Ishikawa (cell line): ENCODE measurements at regions not wholly inside any gene's neighbourhood (a gene's known extent, or its start where the extent isn't known, plus 50 kb on each side); places are given as distances from the start of the nearest gene placed in this dataset.

Experiments
- CEBPB ChIP-seq: IDR thresholded peaks from 2 replicates; pipeline ENCODE4 v1.6.1; 2012
- CREB1 ChIP-seq: IDR thresholded peaks from 2 replicates; pipeline ENCODE4 v1.6.1; 2012; ENCODE audit warnings: low read depth
- EGR1 ChIP-seq: IDR thresholded peaks from 2 replicates; pipeline ENCODE4 v1.6.1; 2012
- EP300 ChIP-seq: IDR thresholded peaks from 2 replicates; pipeline ENCODE4 v1.6.1; 2012; ENCODE audit warnings: borderline replicate concordance
- FOXM1 ChIP-seq: IDR thresholded peaks from 2 replicates; pipeline ENCODE4 v1.6.1; 2012; ENCODE audit warnings: low read depth, borderline replicate concordance
- NFIC ChIP-seq: IDR thresholded peaks from 2 replicates; pipeline ENCODE4 v1.6.1; 2012
- RAD21 ChIP-seq: IDR thresholded peaks from 2 replicates; pipeline ENCODE4 v1.6.1; 2012; ENCODE audit warnings: low read depth
- TAF1 ChIP-seq: IDR thresholded peaks from 2 replicates; pipeline ENCODE4 v1.6.1; 2012; ENCODE audit warnings: low read depth, mild to moderate bottlenecking
- TCF12 ChIP-seq: IDR thresholded peaks from 2 replicates; pipeline ENCODE4 v1.6.1; 2012; ENCODE audit warnings: low read depth
- TEAD4 ChIP-seq: IDR thresholded peaks from 2 replicates; pipeline ENCODE4 v1.6.1; 2012
- YY1 ChIP-seq: IDR thresholded peaks from 2 replicates; pipeline ENCODE4 v1.6.1; 2012; ENCODE audit warnings: low read depth
- ZBTB7A ChIP-seq: IDR thresholded peaks from 2 replicates; pipeline ENCODE4 v1.6.1; 2012; ENCODE audit warnings: low read depth
- TF ChIP-seq, protein P1 (sequence below): IDR thresholded peaks from 2 replicates; pipeline ENCODE4 v1.6.1; 2012
- TF ChIP-seq, protein P2 (sequence below): IDR thresholded peaks from 2 replicates; pipeline ENCODE4 v1.6.1; 2012
- TF ChIP-seq, protein P3 (sequence below): IDR thresholded peaks from 2 replicates; pipeline ENCODE4 v1.6.1; 2012; ENCODE audit warnings: low read depth, mild to moderate bottlenecking

DNA sequence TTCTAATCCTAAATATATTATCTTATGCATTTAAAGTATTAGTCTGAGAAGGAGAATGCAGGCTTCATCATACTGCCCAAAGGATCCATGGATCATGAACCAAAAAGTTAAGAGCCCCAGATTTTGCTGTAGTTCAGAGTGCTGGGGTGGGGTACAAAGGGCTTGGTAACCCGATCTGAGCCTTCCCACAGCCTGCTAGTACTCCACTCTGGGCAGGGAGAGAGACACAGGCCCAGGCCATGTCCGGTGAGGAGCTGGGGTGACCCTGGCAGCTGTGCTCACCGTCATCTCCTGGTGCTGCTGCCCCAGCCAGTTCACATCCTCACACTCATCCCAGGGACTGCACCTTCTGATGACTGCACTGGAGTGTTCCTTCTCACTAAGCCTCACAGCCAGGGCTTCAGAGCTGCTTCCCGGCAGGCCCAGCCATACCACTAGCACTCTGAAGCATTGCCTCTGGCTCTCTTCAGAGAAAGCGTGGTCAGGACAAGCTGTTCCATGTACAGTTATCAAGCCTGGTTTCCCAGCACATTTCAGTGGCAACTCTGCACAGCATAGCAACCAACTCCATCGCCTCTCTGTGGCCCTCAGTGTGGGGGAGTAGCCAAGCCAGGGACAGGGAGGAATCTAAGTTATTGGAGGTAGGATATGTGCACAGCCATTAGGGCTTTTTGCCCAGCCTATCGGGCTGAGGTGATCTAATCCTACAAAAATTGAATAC is 189.0 kb upstream of the CTAGE1 start:
- no peak for TF ChIP-seq EP300
- no peak for TF ChIP-seq CREB1
- no peak for TF ChIP-seq ZBTB7A
- no peak for TF ChIP-seq TAF1
- no peak for TF ChIP-seq CEBPB
- no peak for TF ChIP-seq EGR1
- TF ChIP-seq TEAD4, result no peak

DNA sequence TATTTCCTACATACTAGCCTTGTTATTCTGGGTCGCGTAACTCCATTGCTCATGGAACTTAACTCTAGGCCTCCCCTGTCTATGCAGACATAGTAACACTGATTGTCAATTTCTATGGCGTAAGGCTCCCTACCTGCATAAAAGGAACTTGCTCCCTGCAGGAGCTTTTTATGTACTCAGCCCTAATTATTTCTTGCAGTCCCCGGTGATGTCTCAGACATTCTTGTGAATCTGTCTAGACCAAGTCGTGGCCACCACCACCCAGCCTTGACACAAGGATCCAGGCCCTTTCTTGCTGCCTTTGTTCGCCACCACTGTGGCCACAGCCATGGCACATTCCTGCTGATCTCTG is 189.5 kb upstream of the CTAGE1 start:
- TF ChIP-seq EGR1, result no peak
- TF ChIP-seq CREB1, result no peak
- TF ChIP-seq TEAD4, result no peak
- TF ChIP-seq, protein P1, sequence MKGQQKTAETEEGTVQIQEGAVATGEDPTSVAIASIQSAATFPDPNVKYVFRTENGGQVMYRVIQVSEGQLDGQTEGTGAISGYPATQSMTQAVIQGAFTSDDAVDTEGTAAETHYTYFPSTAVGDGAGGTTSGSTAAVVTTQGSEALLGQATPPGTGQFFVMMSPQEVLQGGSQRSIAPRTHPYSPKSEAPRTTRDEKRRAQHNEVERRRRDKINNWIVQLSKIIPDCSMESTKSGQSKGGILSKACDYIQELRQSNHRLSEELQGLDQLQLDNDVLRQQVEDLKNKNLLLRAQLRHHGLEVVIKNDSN, result no peak

DNA sequence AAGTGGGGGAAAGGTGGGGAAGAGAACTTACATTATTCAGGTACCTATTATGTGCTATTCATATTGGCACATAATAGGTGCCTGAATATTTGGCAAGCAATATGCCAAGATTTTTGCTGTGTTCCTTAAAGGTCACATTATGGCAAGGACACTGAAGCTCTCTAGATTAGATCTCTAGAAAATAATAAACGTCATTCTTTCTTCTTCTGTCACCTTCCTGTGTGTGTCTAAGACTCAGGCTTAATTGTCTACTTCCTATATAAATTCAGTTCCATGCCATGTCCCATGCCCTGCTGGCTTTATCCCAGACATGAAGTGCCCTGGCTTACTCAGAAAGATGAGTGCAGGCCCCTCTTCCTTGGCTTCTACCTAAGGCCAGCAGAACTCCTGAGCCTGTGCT is 191.1 kb upstream of the CTAGE1 start:
- TF ChIP-seq ZBTB7A, result no peak
- no peak for TF ChIP-seq TAF1
- TF ChIP-seq EP300, result no peak
- no peak for TF ChIP-seq EGR1

DNA sequence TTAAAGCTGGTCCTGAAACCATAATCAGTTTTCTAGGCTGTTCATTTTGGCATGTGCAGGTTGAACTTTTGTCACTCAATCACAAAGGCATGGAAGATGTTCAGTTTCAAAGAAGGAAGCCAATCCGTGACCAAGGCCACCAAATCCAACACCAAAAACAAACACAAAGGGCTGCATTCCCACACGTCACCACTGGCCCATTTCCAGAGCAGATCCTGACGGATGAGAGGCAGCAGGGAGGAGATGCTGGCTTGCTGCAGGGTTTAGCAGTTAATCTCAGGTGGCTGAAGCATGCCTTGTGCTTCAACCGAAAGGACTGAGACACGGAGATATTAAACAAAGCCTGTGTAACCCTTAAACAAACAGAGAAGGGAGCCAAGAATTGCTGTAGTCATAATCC is 191.9 kb upstream of the CTAGE1 start:
- TF ChIP-seq ZBTB7A, result no peak
- TF ChIP-seq EP300, result no peak
- TF ChIP-seq CREB1, result no peak

DNA sequence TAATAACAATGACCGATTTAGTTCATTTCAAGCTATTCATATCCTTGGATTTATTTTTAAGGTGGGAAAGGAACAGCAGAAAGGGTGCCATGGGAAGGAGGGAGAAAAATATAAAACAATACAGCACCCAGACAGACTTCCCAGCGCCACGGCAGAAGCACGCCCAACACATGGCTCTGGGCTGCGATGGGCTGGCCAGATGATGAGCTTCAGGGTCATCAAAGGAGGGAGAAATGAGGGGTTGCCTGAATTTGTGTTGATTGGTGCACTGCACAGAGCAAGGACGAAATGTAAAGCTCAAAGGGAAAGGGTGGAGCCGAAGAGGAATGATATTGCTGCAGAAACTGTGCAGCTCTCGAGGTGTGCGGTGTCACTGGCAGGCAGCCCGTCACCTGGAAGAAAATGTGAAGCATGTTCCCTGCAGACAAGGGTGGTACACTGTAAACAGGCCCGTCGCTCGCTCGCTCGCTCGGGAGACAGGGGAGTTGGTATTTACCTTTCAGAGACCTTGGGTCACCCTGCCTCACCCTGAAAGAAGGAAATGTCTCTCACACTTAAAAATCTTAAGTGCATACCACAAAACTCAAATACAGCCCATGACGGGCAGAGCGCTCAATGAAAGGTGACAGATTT is 195.5 kb upstream of the CTAGE1 start:
- TF ChIP-seq, protein P2, sequence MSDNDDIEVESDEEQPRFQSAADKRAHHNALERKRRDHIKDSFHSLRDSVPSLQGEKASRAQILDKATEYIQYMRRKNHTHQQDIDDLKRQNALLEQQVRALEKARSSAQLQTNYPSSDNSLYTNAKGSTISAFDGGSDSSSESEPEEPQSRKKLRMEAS, result no peak
- no peak for TF ChIP-seq TEAD4
- TF ChIP-seq, protein P1, result no peak
- no peak for TF ChIP-seq RAD21
- TF ChIP-seq NFIC, result no peak

DNA sequence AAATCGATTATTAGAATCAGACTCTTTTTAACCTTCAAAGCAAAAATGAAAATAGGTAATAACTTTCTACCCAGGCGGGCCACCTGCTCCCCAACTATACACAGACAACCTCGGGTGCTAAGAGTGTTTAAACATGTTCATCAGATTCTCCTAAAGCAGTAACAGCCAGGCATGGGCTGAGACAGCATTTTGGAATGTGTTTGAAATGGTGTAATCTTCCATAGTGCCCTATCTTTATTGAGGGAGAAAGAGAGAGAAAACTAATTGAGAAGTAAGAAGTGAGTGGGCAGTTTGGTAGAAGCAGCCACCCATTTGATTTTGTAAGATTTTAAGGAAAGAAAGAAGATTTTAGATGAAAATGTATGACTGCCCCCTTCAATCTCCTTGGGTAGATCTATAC is 196.1 kb upstream of the CTAGE1 start:
- TF ChIP-seq EP300 (no peak), TAF1 (no peak), EGR1 (no peak), NFIC (no peak), ZBTB7A (no peak), YY1 (no peak), CREB1 (no peak), TCF12 (no peak), RAD21 (no peak), CEBPB (no peak), FOXM1 (no peak)
- TF ChIP-seq, protein P3, sequence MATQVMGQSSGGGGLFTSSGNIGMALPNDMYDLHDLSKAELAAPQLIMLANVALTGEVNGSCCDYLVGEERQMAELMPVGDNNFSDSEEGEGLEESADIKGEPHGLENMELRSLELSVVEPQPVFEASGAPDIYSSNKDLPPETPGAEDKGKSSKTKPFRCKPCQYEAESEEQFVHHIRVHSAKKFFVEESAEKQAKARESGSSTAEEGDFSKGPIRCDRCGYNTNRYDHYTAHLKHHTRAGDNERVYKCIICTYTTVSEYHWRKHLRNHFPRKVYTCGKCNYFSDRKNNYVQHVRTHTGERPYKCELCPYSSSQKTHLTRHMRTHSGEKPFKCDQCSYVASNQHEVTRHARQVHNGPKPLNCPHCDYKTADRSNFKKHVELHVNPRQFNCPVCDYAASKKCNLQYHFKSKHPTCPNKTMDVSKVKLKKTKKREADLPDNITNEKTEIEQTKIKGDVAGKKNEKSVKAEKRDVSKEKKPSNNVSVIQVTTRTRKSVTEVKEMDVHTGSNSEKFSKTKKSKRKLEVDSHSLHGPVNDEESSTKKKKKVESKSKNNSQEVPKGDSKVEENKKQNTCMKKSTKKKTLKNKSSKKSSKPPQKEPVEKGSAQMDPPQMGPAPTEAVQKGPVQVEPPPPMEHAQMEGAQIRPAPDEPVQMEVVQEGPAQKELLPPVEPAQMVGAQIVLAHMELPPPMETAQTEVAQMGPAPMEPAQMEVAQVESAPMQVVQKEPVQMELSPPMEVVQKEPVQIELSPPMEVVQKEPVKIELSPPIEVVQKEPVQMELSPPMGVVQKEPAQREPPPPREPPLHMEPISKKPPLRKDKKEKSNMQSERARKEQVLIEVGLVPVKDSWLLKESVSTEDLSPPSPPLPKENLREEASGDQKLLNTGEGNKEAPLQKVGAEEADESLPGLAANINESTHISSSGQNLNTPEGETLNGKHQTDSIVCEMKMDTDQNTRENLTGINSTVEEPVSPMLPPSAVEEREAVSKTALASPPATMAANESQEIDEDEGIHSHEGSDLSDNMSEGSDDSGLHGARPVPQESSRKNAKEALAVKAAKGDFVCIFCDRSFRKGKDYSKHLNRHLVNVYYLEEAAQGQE, result no peak
- TF ChIP-seq, protein P1, result no peak
- TF ChIP-seq, protein P2, result no peak

DNA sequence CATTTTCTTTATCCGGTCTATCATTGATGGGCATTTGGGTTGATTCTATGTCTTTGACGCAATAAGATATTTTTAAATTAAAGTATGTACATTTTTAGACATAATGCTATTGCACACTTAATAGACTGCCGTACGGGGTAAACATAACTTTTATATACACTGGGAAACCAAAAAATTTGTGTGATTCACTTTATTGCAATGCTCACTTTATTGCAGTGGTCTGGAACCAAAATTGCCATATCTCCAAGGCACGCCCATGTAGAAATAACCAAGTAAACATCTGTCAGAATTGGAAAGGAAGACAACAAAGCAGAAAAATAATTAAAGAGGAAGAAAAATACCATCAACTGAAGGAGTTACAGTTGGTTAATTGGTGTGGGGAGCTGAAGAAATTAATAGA is 205.8 kb upstream of the CTAGE1 start:
- TF ChIP-seq TAF1 (no peak), EP300 (no peak), TCF12 (no peak), EGR1 (no peak), FOXM1 (no peak), ZBTB7A (no peak), YY1 (no peak), CEBPB (no peak), CREB1 (no peak)
- TF ChIP-seq, protein P1, result no peak
- TF ChIP-seq, protein P3, result no peak
- TF ChIP-seq, protein P2, result no peak
